Liver (tissue), 3 donors: ENCODE measurements at regions not wholly inside any gene's neighbourhood (a gene's known extent, or its start where the extent isn't known, plus 50 kb on each side); places are given as distances from the start of the nearest gene placed in this dataset.

Source experiments
- EGR1 ChIP-seq, 2 donors: IDR thresholded peaks; 2 replicates each; pipeline ENCODE4 v1.6.1; 2016 to 2018; ENCODE audit warnings: antibody characterized with exemption in 2 of 2, low read depth in 2 of 2
- FOXA1 ChIP-seq: IDR thresholded peaks from 2 replicates; pipeline ENCODE4 v1.6.1; 2016; ENCODE audit warnings: antibody characterized with exemption
- GABPA ChIP-seq, 2 donors: IDR thresholded peaks in 1 of 2; conservative IDR thresholded peaks in 1 of 2; 2 replicates each; pipeline ENCODE4 v1.6.1; 2016; ENCODE audit warnings: antibody characterized with exemption in 2 of 2, mild to moderate bottlenecking in 1 of 2, moderate library complexity in 1 of 2
- JUND ChIP-seq, 2 donors: IDR thresholded peaks; 2 replicates each; pipeline ENCODE4 v1.6.1; 2016; ENCODE audit warnings: antibody characterized with exemption in 2 of 2
- RAD21 ChIP-seq, 2 donors: IDR thresholded peaks; 2 replicates each; pipeline ENCODE4 v1.6.1; 2016; ENCODE audit warnings: antibody characterized with exemption in 2 of 2, mild to moderate bottlenecking in 2 of 2
- RXRA ChIP-seq, 2 donors: IDR thresholded peaks; 2 replicates each; pipeline ENCODE4 v1.6.1; 2017 to 2018; ENCODE audit warnings: antibody characterized with exemption in 2 of 2, mild to moderate bottlenecking in 1 of 2
- SP1 ChIP-seq: IDR thresholded peaks from 2 replicates; pipeline ENCODE4 v1.6.1; 2018; ENCODE audit warnings: antibody characterized with exemption, mild to moderate bottlenecking
- TAF1 ChIP-seq: conservative IDR thresholded peaks from 2 replicates; pipeline ENCODE4 v1.6.1; 2016; ENCODE audit warnings: antibody characterized with exemption, mild to moderate bottlenecking
- YY1 ChIP-seq: IDR thresholded peaks from 2 replicates; pipeline ENCODE4 v1.6.1; 2016; ENCODE audit warnings: antibody characterized with exemption, mild to moderate bottlenecking
- TF ChIP-seq, protein P1 (sequence below): fragments of 150-350 bp; IDR thresholded peaks from 2 replicates; pipeline ENCODE4 v1.5.1; 2017; ENCODE audit warnings: improper control_type of control experiment, low read depth, low read length; ENCODE audit not compliant: missing input control
- TF ChIP-seq, protein P2 (sequence below): IDR thresholded peaks from 2 replicates; pipeline ENCODE4 v1.6.1; 2016; ENCODE audit warnings: antibody characterized with exemption
- TF ChIP-seq, protein P3 (sequence below): IDR thresholded peaks from 2 replicates; pipeline ENCODE4 v1.6.1; 2016; ENCODE audit warnings: antibody characterized with exemption, mild to moderate bottlenecking
- TF ChIP-seq, protein P4 (sequence below): IDR thresholded peaks from 2 replicates; pipeline ENCODE4 v1.6.1; 2016; ENCODE audit warnings: antibody characterized with exemption
- donor health status: healthy.
- donor health status: healthy.

DNA sequence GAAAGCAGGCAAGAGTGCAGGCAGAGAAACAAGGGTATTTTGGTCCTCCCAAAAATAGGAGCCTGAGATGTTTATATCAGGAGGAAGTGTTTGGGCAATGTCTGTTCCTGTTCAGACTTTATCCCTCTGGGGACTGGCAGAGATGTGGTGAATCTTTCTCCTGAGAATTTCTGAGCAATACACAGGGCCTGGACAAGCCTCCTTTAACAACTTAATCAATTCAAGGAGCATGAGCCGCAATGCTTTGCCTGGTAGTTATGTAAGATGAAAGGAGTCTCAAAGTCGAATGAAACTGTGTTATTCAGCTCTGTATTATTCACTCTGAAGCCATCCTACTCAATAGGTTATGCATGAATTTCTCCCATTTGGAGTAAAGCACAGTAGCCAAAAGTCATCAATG is 365.6 kb downstream of the MAN2A1 start:
- TF ChIP-seq, protein P1, sequence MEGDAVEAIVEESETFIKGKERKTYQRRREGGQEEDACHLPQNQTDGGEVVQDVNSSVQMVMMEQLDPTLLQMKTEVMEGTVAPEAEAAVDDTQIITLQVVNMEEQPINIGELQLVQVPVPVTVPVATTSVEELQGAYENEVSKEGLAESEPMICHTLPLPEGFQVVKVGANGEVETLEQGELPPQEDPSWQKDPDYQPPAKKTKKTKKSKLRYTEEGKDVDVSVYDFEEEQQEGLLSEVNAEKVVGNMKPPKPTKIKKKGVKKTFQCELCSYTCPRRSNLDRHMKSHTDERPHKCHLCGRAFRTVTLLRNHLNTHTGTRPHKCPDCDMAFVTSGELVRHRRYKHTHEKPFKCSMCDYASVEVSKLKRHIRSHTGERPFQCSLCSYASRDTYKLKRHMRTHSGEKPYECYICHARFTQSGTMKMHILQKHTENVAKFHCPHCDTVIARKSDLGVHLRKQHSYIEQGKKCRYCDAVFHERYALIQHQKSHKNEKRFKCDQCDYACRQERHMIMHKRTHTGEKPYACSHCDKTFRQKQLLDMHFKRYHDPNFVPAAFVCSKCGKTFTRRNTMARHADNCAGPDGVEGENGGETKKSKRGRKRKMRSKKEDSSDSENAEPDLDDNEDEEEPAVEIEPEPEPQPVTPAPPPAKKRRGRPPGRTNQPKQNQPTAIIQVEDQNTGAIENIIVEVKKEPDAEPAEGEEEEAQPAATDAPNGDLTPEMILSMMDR, result no peak
- no peak for TF ChIP-seq EGR1 (IDR thresholded peaks at IDR 0.05; ENCODE audit: low read depth in 2 of 2)
- TF ChIP-seq, protein P2, sequence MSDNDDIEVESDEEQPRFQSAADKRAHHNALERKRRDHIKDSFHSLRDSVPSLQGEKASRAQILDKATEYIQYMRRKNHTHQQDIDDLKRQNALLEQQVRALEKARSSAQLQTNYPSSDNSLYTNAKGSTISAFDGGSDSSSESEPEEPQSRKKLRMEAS, result no peak
- TF ChIP-seq, protein P3, sequence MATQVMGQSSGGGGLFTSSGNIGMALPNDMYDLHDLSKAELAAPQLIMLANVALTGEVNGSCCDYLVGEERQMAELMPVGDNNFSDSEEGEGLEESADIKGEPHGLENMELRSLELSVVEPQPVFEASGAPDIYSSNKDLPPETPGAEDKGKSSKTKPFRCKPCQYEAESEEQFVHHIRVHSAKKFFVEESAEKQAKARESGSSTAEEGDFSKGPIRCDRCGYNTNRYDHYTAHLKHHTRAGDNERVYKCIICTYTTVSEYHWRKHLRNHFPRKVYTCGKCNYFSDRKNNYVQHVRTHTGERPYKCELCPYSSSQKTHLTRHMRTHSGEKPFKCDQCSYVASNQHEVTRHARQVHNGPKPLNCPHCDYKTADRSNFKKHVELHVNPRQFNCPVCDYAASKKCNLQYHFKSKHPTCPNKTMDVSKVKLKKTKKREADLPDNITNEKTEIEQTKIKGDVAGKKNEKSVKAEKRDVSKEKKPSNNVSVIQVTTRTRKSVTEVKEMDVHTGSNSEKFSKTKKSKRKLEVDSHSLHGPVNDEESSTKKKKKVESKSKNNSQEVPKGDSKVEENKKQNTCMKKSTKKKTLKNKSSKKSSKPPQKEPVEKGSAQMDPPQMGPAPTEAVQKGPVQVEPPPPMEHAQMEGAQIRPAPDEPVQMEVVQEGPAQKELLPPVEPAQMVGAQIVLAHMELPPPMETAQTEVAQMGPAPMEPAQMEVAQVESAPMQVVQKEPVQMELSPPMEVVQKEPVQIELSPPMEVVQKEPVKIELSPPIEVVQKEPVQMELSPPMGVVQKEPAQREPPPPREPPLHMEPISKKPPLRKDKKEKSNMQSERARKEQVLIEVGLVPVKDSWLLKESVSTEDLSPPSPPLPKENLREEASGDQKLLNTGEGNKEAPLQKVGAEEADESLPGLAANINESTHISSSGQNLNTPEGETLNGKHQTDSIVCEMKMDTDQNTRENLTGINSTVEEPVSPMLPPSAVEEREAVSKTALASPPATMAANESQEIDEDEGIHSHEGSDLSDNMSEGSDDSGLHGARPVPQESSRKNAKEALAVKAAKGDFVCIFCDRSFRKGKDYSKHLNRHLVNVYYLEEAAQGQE, result no peak
- TF ChIP-seq, protein P4, sequence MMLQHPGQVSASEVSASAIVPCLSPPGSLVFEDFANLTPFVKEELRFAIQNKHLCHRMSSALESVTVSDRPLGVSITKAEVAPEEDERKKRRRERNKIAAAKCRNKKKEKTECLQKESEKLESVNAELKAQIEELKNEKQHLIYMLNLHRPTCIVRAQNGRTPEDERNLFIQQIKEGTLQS, result no peak
- TF ChIP-seq FOXA1, result no peak
- TF ChIP-seq GABPA (IDR thresholded peaks at IDR 0.05 in 1 of 2, conservative IDR thresholded peaks at IDR 0.05 in 1 of 2), result no peak
- TF ChIP-seq TAF1, result no peak
- TF ChIP-seq YY1, result no peak
- no peak for TF ChIP-seq JUND (IDR thresholded peaks at IDR 0.05)
- no peak for TF ChIP-seq RAD21 (IDR thresholded peaks at IDR 0.05)
- TF ChIP-seq SP1, result no peak
- no peak for TF ChIP-seq RXRA (IDR thresholded peaks at IDR 0.05)
